Stromal cell of bone marrow (primary cell): ENCODE measurements at regions not wholly inside any gene's neighbourhood (a gene's known extent, or its start where the extent isn't known, plus 50 kb on each side); places are given as distances from the start of the nearest gene placed in this dataset.

Experiments
- DNase-seq: peaks from one replicate; pipeline ENCODE4 v3.0.0-alpha.2; 2012; ENCODE audit warnings: low read depth

GRCh38 chr3:27939521-27939920, 217.4 kb upstream of the EOMES start:
- DNase-seq: no peak

GRCh38 chr3:27939940-27940339, 217.8 kb upstream of the EOMES start:
- DNase-seq: peak; percentile 15

- DNase-seq: peak; percentile 13
Observed at GRCh38 chr3:27943106-27943505, 221.0 kb upstream of the EOMES start.

GRCh38 chr3:27945229-27945628, 223.1 kb upstream of the EOMES start:
- DNase-seq: no peak

- peak; percentile 74 for DNase-seq
Observed at GRCh38 chr3:27960133-27960532, 238.0 kb upstream of the EOMES start.

GRCh38 chr3:27963519-27963918, 241.4 kb upstream of the EOMES start:
- no peak for DNase-seq

GRCh38 chr3:27971600-27971999, 249.5 kb upstream of the EOMES start:
- no peak for DNase-seq

GRCh38 chr3:27976933-27977332, 254.8 kb upstream of the EOMES start:
- DNase-seq: peak; percentile 77

- DNase-seq: peak; percentile 15
Observed at GRCh38 chr3:27978440-27978839, 256.3 kb upstream of the EOMES start.

- DNase-seq: peak; percentile 21
Observed at GRCh38 chr3:27985369-27986035, 255.9 kb upstream of the CMC1 start.

- no peak for DNase-seq
Observed at GRCh38 chr3:27986234-27986879, 255.1 kb upstream of the CMC1 start.

- no peak for DNase-seq
Observed at GRCh38 chr3:27990324-27990723, 251.1 kb upstream of the CMC1 start.

GRCh38 chr3:27990837-27991236, 250.6 kb upstream of the CMC1 start:
- no peak for DNase-seq

GRCh38 chr3:27993051-27993450, 248.4 kb upstream of the CMC1 start:
- DNase-seq: no peak

- no peak for DNase-seq
Observed at GRCh38 chr3:28000608-28001007, 240.8 kb upstream of the CMC1 start.

GRCh38 chr3:28008235-28008634, 233.2 kb upstream of the CMC1 start:
- DNase-seq: no peak

GRCh38 chr3:28012830-28013229, 228.6 kb upstream of the CMC1 start:
- peak; percentile 6 for DNase-seq

- no peak for DNase-seq
Observed at GRCh38 chr3:28013864-28014473, 227.4 kb upstream of the CMC1 start.

GRCh38 chr3:28018925-28019718, 222.3 kb upstream of the CMC1 start:
- no peak for DNase-seq

- no peak for DNase-seq
Observed at GRCh38 chr3:28019740-28020139, 221.7 kb upstream of the CMC1 start.

GRCh38 chr3:28022916-28023315, 218.5 kb upstream of the CMC1 start:
- no peak for DNase-seq

GRCh38 chr3:28028554-28028953, 212.9 kb upstream of the CMC1 start:
- DNase-seq: no peak
